Choroid plexus epithelial cell (primary cell): ENCODE measurements at regions not wholly inside any gene's neighbourhood (a gene's known extent, or its start where the extent isn't known, plus 50 kb on each side); places are given as distances from the start of the nearest gene placed in this dataset.

Experiments used
- DNase-seq: peaks from one replicate; pipeline ENCODE4 v3.0.0-alpha.2; 2010; ENCODE audit warnings: low read depth
- H3K4me3 ChIP-seq: 2 replicates; pipeline ENCODE4 v1.5.1; 2011; ENCODE audit warnings: low read depth, mild to moderate bottlenecking, control low read depth, low read length, moderate library complexity
- TF ChIP-seq, protein P1 (sequence below): conservative IDR thresholded peaks from 2 replicates; pipeline ENCODE4 v1.5.1; 2011; ENCODE audit warnings: low read depth, mild to moderate bottlenecking, control low read depth, inconsistent platforms, low read length, moderate library complexity

DNA sequence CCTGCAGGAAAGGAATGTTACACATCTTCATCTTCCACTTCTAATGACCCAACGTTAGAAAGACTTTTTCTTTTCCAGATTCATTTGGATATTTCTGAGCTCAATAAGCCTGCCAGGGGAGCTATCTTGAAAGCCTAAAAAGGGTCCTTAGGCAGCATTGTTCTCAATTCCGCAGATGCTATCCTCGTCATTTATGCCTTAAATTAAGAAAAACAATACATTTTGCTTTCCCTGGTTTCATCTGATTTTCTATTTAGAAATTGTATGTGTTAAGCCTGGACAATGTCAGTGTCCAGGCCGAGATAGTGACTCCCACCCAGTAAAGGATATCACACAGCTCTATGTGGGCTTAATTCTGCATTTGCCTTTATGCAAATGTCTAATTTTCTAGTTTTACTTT lies 721.3 kb downstream of the DIAPH3 start:
- DNase-seq = no peak
- TF ChIP-seq, protein P1, sequence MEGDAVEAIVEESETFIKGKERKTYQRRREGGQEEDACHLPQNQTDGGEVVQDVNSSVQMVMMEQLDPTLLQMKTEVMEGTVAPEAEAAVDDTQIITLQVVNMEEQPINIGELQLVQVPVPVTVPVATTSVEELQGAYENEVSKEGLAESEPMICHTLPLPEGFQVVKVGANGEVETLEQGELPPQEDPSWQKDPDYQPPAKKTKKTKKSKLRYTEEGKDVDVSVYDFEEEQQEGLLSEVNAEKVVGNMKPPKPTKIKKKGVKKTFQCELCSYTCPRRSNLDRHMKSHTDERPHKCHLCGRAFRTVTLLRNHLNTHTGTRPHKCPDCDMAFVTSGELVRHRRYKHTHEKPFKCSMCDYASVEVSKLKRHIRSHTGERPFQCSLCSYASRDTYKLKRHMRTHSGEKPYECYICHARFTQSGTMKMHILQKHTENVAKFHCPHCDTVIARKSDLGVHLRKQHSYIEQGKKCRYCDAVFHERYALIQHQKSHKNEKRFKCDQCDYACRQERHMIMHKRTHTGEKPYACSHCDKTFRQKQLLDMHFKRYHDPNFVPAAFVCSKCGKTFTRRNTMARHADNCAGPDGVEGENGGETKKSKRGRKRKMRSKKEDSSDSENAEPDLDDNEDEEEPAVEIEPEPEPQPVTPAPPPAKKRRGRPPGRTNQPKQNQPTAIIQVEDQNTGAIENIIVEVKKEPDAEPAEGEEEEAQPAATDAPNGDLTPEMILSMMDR = no peak
- no peak overlapping the region for H3K4me3 ChIP-seq

DNA sequence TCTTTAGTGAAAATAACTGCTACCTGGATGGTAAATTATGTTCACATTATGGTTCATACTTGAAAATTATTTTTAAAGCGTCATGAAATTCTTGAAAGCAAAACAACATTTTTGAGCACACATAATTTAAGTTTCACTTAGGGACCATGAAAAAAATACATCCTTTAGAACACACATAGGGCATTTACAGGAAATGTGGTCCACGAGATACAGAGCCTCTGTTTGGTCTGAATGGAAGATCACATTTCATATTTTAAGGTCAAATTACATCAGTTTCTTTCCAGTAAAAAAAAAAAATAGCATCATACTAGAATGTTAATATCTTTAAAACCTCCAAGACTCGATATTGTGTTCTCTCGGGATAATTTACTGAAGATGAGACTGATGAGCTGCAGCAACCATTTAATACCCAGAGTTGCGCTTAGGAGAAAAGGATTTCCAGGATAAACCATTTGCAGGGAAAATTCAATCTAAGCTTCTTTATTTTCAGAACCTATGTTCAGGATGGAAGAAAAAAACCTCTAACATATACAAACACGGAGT lies 720.7 kb downstream of the DIAPH3 start:
- DNase-seq = peak; percentile 84
- H3K4me3 ChIP-seq = no peak overlapping the region
- TF ChIP-seq, protein P1 = no peak

DNA sequence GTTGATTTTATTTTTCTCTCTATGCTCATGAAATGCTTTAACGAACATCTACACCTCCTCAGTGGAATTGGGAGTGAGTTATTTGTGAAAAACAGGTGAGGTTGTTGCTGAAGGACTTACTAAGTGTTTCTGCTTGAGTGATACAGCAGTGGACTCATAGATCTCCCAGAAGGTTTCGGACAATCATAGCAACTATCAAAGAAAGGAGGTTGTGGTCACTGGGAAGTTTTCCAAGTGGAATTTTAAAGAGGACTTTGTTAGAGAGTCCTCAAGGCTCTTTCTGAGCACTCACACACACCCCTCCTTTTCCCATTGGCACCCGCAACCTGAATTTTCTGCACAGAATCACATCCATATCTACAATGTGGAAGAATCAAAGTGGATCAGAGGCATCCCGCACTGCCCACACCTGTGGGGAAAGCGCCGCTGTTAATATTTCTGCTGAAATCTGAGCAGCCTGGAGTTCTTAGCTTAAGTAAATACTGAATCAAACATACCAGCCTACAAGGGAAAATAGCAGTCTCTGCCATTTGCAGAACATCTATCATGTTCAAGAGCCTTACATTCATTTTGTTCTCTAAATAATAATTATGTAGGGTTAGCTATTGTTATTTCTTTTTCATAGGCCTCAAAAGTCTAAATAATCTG lies 719.4 kb downstream of the DIAPH3 start:
- no peak for DNase-seq
- TF ChIP-seq, protein P1 = no peak
- H3K4me3 ChIP-seq = no peak overlapping the region

DNA sequence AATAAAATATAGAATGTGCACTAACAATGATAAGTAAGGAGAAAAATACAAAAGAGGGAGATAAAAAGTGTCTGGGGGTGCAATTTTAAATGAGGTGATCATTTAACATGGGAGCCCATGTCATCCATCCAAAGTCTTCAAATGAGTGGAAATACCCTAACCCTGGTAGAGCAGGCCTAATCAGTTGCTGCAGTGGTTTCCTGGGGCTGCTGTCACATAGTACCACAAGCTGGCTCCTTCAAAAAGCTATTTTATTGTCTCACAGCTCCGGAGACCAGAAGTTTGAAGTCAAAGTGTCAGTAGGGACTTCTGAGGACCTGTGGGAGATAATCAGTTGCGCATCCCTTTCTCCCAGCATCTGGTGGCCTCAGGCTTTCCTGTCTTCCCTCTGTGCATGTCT lies 717.9 kb downstream of the DIAPH3 start:
- H3K4me3 ChIP-seq = no peak overlapping the region
- DNase-seq = no peak
- TF ChIP-seq, protein P1 = no peak

DNA sequence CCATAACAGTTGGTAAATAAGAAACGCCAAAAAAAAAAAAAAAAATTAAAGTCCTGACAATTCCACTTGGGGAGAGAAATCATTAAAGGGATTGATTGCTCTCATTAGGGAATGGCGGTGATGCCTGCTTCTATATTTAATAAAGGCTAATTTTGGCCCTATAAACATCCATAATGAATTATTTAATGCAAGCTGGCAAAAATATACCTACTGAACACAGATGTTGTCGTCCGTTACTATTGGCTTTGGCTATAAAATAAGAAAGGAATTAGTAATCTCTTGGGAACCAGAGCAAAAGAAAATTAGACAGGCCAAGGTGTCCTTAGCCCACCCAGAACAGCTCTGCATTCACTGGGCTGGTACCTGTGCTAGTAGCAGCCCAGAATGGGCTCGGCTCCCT lies 717.3 kb downstream of the DIAPH3 start:
- H3K4me3 ChIP-seq = no peak overlapping the region
- TF ChIP-seq, protein P1 = no peak
- DNase-seq = no peak

GRCh38 chr13:59447031-59447430 lies 716.7 kb downstream of the DIAPH3 start:
- DNase-seq = no peak
- no peak overlapping the region for H3K4me3 ChIP-seq
- TF ChIP-seq, protein P1 = no peak
